GM20000 (cell line): ENCODE measurements at regions not wholly inside any gene's neighbourhood (a gene's known extent, or its start where the extent isn't known, plus 50 kb on each side); places are given as distances from the start of the nearest gene placed in this dataset.

Experiments used
- DNase-seq: peaks from one replicate; pipeline ENCODE4 v3.0.0; 2012; ENCODE audit warnings: low spot score
- TF ChIP-seq, protein P1 (sequence below): IDR thresholded peaks from 2 replicates; pipeline ENCODE4 v1.5.1; 2012; ENCODE audit warnings: mild to moderate bottlenecking, control low read depth; ENCODE audit errors: extremely low read depth, missing control alignments

DNA sequence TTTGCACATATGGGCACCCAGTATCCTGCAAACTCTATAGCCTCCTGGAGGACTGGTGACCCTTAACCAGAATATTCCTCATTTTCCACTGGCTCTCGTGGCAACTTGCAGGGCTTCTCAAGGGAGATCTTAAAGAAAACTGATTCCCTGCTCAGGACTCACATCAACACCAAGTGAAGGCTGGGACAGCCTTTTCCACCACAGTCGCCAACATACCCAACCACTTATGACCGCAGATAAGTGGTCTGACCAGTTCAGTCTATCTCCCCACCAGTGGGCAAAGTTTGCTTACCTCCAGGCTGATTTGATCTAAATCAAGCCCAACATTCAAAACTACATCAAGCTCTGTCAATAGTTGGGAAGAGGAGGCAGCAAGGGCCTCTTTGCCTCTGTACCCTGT, 289.3 kb upstream of the GATB start:
- DNase-seq = no peak
- TF ChIP-seq, protein P1, sequence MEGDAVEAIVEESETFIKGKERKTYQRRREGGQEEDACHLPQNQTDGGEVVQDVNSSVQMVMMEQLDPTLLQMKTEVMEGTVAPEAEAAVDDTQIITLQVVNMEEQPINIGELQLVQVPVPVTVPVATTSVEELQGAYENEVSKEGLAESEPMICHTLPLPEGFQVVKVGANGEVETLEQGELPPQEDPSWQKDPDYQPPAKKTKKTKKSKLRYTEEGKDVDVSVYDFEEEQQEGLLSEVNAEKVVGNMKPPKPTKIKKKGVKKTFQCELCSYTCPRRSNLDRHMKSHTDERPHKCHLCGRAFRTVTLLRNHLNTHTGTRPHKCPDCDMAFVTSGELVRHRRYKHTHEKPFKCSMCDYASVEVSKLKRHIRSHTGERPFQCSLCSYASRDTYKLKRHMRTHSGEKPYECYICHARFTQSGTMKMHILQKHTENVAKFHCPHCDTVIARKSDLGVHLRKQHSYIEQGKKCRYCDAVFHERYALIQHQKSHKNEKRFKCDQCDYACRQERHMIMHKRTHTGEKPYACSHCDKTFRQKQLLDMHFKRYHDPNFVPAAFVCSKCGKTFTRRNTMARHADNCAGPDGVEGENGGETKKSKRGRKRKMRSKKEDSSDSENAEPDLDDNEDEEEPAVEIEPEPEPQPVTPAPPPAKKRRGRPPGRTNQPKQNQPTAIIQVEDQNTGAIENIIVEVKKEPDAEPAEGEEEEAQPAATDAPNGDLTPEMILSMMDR = no peak

DNA sequence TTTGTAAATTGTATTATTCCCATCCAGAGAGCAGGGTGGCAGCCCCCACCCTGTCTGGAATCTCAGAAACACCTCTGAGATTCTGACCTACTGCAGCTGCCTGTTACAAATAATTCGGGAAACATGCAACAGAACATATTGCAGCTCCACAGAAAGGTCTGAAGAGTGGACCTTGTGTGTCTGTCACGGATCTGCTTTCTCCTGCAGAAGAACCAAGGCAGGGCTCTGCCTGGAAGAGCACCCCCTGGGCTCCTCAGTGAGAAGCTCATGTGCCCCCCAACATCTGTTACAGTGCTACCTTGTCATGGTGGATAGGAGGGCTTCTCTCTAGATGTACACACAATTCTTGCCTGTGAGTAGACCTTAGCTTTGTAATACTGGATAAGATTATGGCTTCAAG, 286.6 kb upstream of the GATB start:
- TF ChIP-seq, protein P1 = no peak

DNA sequence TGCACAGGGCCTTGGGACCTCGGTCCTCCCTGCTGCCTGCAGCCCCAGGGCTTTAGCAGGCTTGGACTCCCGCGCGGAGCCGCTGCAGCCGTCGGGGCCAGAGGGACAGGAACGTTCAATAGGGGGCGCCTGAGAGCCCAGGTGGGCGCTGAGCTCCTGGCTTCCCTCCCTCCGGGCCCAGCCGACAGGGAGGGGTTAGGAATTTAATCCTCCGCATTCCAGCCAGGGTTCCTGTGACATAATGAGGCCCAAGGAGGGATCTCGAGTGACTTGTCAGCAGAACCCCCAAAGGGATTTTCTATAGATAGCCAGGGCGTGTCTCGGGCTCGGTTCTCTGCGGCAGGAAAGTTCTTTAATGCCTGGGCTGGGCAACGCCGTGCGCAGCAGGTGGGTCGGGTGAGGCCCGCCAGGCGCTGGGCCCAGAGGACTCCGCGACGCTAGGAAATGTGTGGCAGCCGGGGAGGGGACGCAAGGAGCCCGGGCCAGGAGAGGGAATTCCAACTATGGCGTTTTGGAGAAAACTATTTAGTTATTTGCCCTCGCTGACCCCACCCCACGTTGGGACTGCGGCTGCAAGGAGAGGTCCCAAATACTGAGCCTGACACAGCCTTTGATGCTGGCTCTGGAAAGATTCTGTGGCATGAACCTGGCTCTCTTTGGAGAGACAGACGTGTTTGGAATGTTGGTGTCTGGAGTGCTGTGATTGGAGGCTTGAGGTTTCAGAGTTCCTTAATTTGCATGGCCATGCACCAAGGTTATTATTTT, 285.2 kb upstream of the GATB start:
- DNase-seq = peak; percentile 67
- TF ChIP-seq, protein P1 = peak; percentile 67

More for the DNA sequence above, 286.6 kb upstream of the GATB start:
- DNase-seq = no peak

DNA sequence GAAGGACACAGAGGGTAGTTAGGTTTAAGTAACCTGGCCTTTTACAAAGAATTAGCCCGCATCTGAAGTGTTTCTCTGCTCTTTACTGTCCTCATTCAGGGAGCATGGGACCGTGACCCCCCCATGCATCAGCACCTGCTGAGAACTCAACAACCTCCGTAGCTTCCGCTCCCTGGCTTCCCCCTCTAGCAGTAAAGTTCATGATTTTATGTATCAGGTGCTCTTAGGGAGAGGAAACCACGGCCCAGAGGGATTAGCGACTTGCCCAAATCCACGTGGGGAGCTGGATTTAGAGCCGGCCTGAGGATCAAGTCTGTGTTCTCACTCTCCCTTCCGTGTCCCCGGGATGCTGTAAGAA, 284.6 kb upstream of the GATB start:
- DNase-seq = peak; percentile 34
- TF ChIP-seq, protein P1 = no peak

DNA sequence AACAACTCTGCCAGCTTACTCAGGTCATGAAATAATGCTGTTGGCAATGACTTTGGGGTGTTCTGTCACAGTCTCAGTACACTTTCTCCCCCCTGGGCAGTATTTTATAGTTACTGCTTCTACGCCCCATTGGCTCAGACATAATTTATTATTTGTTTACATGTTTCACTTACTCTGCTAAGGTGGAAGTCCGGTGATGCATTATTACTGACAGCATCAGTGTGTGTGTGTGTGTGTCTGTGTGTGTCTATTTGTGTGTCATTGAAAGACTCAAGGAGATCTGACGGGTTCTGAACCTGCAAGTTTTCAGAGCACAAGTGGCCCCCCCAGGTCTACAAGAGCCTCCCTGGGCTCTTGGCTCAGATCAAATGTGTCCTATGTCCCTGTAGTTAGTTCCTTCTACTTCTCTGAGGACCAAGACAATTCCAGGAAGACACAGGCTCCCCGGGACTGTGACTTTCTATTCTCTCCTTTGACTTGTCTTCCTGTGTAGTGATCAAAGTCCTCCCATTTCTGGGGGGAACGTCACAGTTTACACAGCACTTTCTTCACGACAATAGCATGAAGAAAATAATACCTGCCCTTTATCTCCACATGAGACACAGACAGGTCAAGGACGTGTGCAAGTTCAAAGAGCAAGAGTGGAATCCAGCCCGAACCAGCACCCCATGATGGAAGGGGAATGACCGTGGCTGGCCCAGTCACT, 283.7 kb upstream of the GATB start:
- TF ChIP-seq, protein P1 = no peak
- no peak for DNase-seq

DNA sequence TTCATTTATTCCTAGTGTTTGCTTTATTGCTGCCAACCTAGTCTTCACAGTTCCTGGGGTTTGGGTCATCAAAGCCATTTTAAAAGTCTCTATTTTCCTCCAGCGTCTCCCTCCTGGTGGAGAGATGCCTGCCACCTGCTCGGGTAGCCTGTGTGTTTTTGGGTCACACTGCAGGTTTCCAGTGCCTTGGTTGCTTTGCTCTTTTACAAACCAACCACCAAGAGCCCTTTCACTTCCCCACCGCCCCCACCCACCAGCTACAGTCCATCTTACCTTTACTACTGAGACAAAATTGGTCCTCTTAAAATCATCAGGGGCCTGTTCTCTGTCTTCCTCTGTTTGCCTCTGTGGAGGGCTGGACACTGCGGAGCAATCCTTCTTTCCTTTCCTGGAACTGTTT, 280.5 kb upstream of the GATB start:
- TF ChIP-seq, protein P1 = no peak
- peak; percentile 40 for DNase-seq

DNA sequence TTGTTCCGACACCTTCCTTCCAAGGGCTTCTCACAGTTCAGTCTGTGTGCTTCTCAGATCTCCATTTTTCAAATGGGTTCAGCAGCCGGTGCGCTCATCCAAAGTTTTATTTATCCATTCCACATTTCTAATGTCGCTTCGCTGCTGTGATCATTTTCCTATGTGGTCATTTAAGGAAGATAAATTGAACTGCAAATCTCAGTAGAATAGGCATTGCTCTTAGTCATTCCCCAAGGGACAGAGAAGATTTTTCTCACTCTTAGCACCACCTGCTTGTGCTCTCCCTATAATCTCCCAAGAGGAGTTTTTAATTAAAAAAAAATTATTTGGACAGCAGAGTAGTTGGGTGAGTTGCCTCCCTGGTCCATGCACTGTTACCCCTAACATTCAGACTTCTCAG, 278.9 kb upstream of the GATB start:
- TF ChIP-seq, protein P1 = no peak
- DNase-seq = no peak
